ENCODE measurements at regions not wholly inside any gene's neighbourhood (a gene's known extent, or its start where the extent isn't known, plus 50 kb on each side); places are given as distances from the start of the nearest gene placed in this dataset.

GRCh38 chr20:33927724-33928123, 66.0 kb upstream of the RALY start:
- CTCF ChIA-PET (ENCODE audit: partially characterized antibody): interaction anchor here (0.5 to 9.2 kb wide), 16 partner anchors 12 to 155 kb away, joined by 3 to 73 read pairs (median 4); no protein-coding TSS in a partner anchor
- TF ChIP-seq POLR2A (IDR thresholded peaks at IDR 0.05; ENCODE audit: control extremely low read depth in 1 of 2, low read depth in 2 of 2, low read length in 2 of 2) (no peak), TBP (IDR thresholded peaks at IDR 0.05; ENCODE audit: low read depth, low read length) (no peak), ZNF274 (IDR thresholded peaks at IDR 0.05; ENCODE audit: borderline replicate concordance, extremely low read depth, low read length) (no peak), CTBP2 (IDR thresholded peaks at IDR 0.05; ENCODE audit: borderline replicate concordance, insufficient read depth, insufficient read length, low read length) (no peak), GABPA (IDR thresholded peaks at IDR 0.05; ENCODE audit: borderline replicate concordance, insufficient read depth, low read length) (no peak), JUN (IDR thresholded peaks at IDR 0.05; ENCODE audit: low read depth, low read length) (no peak), NANOG (IDR thresholded peaks at IDR 0.05; ENCODE audit: insufficient read depth, low read depth, low read length, poor library complexity, severe bottlenecking) (no peak), BACH1 (IDR thresholded peaks at IDR 0.05; ENCODE audit: low read length) (no peak), SUZ12 (IDR thresholded peaks at IDR 0.05; ENCODE audit: low read length) (no peak), HDAC2 (IDR thresholded peaks at IDR 0.05; ENCODE audit: borderline replicate concordance in 1 of 2, low read depth in 2 of 2, low read length in 2 of 2) (no peak), CEBPB (IDR thresholded peaks at IDR 0.05; ENCODE audit: low read depth, low read length) (no peak), TCF12 (IDR thresholded peaks at IDR 0.05; ENCODE audit: low read depth, low read length) (no peak), KDM5A (IDR thresholded peaks at IDR 0.05; ENCODE audit: low read length) (no peak), CHD2 (IDR thresholded peaks at IDR 0.05; ENCODE audit: low read length) (no peak), SIN3A (conservative IDR thresholded peaks at IDR 0.05 in 1 of 2, IDR thresholded peaks at IDR 0.05 in 1 of 2; ENCODE audit: low read depth in 1 of 2, low read length in 2 of 2) (no peak), EGR1 (IDR thresholded peaks at IDR 0.05; ENCODE audit: borderline replicate concordance, low read depth, low read length) (no peak)

More at GRCh38 chr20:33927724-33928123, 66.0 kb upstream of the RALY start:
- Histone ChIP-seq H3K9ac (replicated peaks in 1 of 4; ENCODE audit: extremely low read depth in 1 of 4, low read depth in 3 of 4, low read length in 3 of 4) (no peak overlapping the region), H4K8ac (ENCODE audit: extremely low read depth, insufficient read depth, low read length) (no peak overlapping the region), H3K14ac (ENCODE audit: insufficient read length) (no peak overlapping the region), H3K23me2 (ENCODE audit: low read depth, low read length) (no peaks in the 10 kb centered on the region), H2BK120ac (replicated peaks; ENCODE audit: low read depth, low read length) (no peak overlapping the region), H3K27ac (ENCODE audit: low read depth, low read length) (no peak overlapping the region), H2BK5ac (ENCODE audit: low read depth, low read length) (no peak overlapping the region), H3K23ac (ENCODE audit: insufficient read length) (no peak overlapping the region), H2BK15ac (ENCODE audit: low read length) (no peak overlapping the region), H3K27me3 (replicated peaks in 1 of 4; ENCODE audit: control insufficient read depth in 3 of 4, extremely low read depth in 1 of 4, insufficient read depth in 3 of 4, low read length in 3 of 4) (no peaks in the 10 kb centered on the region), H3K4me1 (replicated peaks in 1 of 4; ENCODE audit: control insufficient read depth in 3 of 4, insufficient read depth in 4 of 4, low read length in 3 of 4) (no peaks in the 10 kb centered on the region), H3K18ac (ENCODE audit: extremely low read depth, low read length) (no peak overlapping the region), H3K79me1 (ENCODE audit: low read depth, low read length) (no peaks in the 10 kb centered on the region), H3K4me2 (ENCODE audit: insufficient read depth in 1 of 2, low read depth in 2 of 2, low read length in 2 of 2) (no peak overlapping the region), H2AK5ac (ENCODE audit: low read depth, low read length) (no peak overlapping the region), H3K56ac (replicated peaks; ENCODE audit: insufficient read length, low read depth, low read length) (no peak overlapping the region), H4K5ac (ENCODE audit: insufficient read length, low read depth, low read length) (no peak overlapping the region), H4K91ac (replicated peaks; ENCODE audit: insufficient read length, low read length) (no peak overlapping the region), H2BK12ac (ENCODE audit: low read depth, low read length) (no peak overlapping the region), H3K9me3 (ENCODE audit: insufficient read depth in 2 of 2, low read depth in 1 of 2, low read length in 1 of 2) (no peaks in the 10 kb centered on the region), H2AFZ (ENCODE audit: low read length) (no peak overlapping the region), H3K4me3 (ENCODE audit: extremely low read depth in 1 of 4, insufficient read depth in 2 of 4, low read depth in 3 of 4, low read length in 4 of 4) (no peak overlapping the region), H3K79me2 (ENCODE audit: control insufficient read depth in 1 of 2, insufficient read depth in 2 of 2, low read length in 2 of 2) (no peaks in the 10 kb centered on the region), H2BK20ac (ENCODE audit: low read length) (no peak overlapping the region), H3K36me3 (ENCODE audit: control insufficient read depth in 2 of 4, insufficient read depth in 4 of 4, low read length in 3 of 4) (no peaks in the 10 kb centered on the region), H4K20me1 (replicated peaks in 1 of 2; ENCODE audit: control insufficient read depth in 1 of 2, insufficient read depth in 2 of 2, low read length in 2 of 2) (no peaks in the 10 kb centered on the region), H3K4ac (replicated peaks; ENCODE audit: insufficient read length, low read depth, low read length) (no peak overlapping the region)
- 79% methylated on average over 5 of the region's 5 CpGs; no CpG with 5 or more reads in 1 of the 2 experiments for WGBS, 2 experiments (ENCODE audit: extremely low coverage in 1 of 2, insufficient coverage in 1 of 2, insufficient read length in 1 of 2, insufficient replicate concordance in 2 of 2, low coverage in 1 of 2, low lambda C conversion rate in 2 of 2, missing lambda C conversion rate in 1 of 2)
- FAIRE-seq (no peak), DNase-seq (ENCODE audit: low read depth in 1 of 2, low spot score in 2 of 2) (no peak)
- POLR2A ChIA-PET (ENCODE audit: partially characterized antibody): interaction anchor here (0.9 to 1.7 kb wide), 3 partner anchors 173 to 273 kb away, joined by 3 to 5 read pairs (median 3); no protein-coding TSS in a partner anchor

Measured in H1 (cell line).